ENCODE measurements at regions not wholly inside any gene's neighbourhood (a gene's known extent, or its start where the extent isn't known, plus 50 kb on each side); places are given as distances from the start of the nearest gene placed in this dataset.
A peak's percentile ranks its signal among the peaks of the same experiment; 100 is the strongest.

DNA sequence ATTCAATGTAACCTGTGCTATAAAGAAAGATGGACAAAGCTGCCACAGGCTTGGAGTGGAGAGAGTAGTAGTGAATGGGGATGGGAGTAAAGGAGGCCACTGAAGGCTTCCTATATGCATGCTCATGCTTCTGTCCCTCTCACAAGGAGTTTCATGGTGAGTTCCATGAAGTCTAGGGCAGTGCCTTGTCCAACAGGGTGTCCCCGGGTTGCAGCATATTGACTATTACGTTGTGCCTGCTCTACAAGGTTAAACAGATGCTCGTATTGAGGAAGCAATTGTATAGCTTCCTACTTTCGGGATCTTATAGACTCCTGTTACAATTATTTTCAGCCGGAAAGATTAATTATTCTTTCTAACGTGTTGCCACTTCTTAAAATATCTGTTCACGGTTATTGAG, 129.1 kb upstream of the PIK3R1 start:
- TF ChIP-seq EP300 (IDR thresholded peaks at IDR 0.05) (no peak), CTCF (IDR thresholded peaks at IDR 0.05) (no peak), POLR2A (IDR thresholded peaks at IDR 0.05) (no peak)

DNA sequence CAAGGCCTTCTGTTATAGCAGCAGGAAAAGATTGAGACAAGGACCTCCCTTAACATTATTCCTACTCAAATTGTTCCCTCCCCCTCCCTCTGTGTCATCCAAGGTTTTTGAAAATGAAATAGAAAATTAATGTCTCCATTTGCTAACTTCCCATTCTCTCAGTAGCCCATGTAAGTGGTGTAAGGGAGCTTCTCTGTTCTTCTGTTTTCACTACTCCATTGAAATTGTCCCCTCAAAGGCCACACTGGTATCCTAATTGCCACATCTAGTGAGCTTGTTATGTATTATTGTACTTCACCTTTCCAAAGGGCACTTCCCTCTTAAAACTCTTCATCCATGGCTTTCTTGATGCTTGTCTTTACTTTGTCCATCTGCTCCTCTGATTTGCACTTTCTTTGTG, 131.2 kb upstream of the PIK3R1 start:
- Histone ChIP-seq H3K4me1 (peaks cover 0 to 37% (median 9%) of the 10 kb centered on the region in 4 donors), H3K36me3 (no peaks in the 10 kb centered on the region), H3K27me3 (no peaks in the 10 kb centered on the region), H3K9me3 (no peaks in the 10 kb centered on the region), H3K4me3 (no peak overlapping the region), H3K27ac (no peak overlapping the region)
- DNase-seq (ENCODE audit: low spot score in 2 of 2): no peak
- TF ChIP-seq POLR2A (IDR thresholded peaks at IDR 0.05) (no peak), CTCF (IDR thresholded peaks at IDR 0.05) (no peak), EP300 (IDR thresholded peaks at IDR 0.05) (no peak)

More for the DNA sequence above, 129.1 kb upstream of the PIK3R1 start:
- no peaks in the 10 kb centered on the region for H3K9me3 ChIP-seq
- 57 to 67% methylated on average over 7 of the region's 7 CpGs for WGBS, 2 donors
- H3K4me3 ChIP-seq: no peak overlapping the region
- peaks cover 0 to 37% (median 9%) of the 10 kb centered on the region in 4 donors for H3K4me1 ChIP-seq
- DNase-seq (ENCODE audit: low spot score in 2 of 2): no peak
- no peaks in the 10 kb centered on the region for H3K36me3 ChIP-seq
- H3K27me3 ChIP-seq: no peaks in the 10 kb centered on the region
- H3K27ac ChIP-seq: peak overlapping the region; percentile 21 to 78 (median 60)

DNA sequence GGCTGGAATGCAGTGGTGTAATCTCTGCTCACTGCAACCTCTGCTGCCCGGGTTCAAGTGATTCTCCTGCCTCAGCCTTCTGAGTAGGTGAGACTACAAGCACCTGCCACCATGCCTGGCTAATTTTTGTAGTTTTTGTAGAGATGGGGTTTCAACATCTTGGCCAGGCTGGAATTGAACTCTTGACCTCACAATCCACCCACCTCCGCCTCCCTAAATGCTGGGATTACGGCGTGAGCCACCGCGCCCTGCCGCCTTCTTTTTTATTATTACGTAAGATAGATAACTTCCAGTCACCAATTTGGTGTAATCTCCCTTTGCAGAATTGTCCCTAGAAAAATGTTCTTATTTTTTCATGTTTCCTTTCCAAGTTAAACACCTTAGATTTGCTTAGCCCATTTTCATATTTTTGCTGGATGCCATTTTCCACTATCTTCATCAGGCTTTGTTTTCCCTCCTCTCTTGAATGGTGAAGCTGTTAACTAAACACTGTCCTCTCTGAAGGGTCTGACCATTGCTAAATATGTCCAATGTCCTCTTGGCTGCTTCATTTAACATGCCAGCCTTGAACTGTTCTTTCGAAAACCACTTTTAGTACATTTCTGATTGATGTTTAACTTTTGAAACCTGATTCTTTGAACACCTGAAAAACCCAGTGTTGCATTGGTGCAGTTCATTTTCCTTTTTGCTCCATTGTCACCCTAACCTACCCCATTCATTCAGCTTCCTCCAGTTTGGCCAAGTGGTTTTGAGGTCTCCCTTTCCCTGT, 135.1 kb upstream of the PIK3R1 start:
- H3K27me3 ChIP-seq: no peaks in the 10 kb centered on the region
- TF ChIP-seq EP300 (IDR thresholded peaks at IDR 0.05) (no peak), POLR2A (IDR thresholded peaks at IDR 0.05) (no peak), CTCF (IDR thresholded peaks at IDR 0.05) (no peak)
- H3K9me3 ChIP-seq: no peaks in the 10 kb centered on the region
- H3K36me3 ChIP-seq: no peaks in the 10 kb centered on the region
- no peak overlapping the region for H3K4me3 ChIP-seq
- WGBS, 2 donors: 89 to 96% methylated on average over 9 of the region's 9 CpGs
- H3K27ac ChIP-seq: no peak overlapping the region
- DNase-seq (ENCODE audit: low spot score in 2 of 2): no peak
- H3K4me1 ChIP-seq: peaks cover 0 to 7% (median 0%) of the 10 kb centered on the region in 4 donors

DNA sequence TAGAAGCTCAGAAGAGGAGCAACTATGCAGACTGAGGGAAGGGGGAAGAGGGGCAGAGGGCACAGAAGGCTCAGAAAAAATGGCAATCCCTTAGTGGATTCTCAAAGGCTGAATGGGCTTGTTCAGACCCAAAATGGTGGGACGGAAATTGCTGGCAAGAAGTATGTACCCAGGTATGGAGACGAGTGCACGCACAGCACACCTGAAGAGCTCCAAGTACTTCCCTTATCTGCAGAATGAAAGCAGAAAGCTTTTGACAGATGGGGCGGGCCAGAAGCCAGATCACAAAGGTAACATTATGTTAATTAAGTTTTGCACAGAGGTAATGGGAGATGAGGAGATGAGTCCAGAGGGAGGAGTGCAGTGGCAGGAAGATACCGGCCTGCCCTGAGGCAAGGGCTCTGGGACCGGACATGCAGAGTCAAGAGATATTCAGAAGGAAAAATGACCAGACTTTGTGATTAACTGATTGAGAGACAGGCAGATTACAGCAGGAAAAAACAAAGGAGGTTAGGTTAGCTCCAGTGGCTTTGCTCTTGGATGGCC, 138.1 kb upstream of the PIK3R1 start:
- TF ChIP-seq EP300 (IDR thresholded peaks at IDR 0.05) (no peak), POLR2A (IDR thresholded peaks at IDR 0.05) (no peak), CTCF (IDR thresholded peaks at IDR 0.05) (no peak)
- 85 to 90% methylated on average over 6 of the region's 6 CpGs for WGBS, 2 donors

DNA sequence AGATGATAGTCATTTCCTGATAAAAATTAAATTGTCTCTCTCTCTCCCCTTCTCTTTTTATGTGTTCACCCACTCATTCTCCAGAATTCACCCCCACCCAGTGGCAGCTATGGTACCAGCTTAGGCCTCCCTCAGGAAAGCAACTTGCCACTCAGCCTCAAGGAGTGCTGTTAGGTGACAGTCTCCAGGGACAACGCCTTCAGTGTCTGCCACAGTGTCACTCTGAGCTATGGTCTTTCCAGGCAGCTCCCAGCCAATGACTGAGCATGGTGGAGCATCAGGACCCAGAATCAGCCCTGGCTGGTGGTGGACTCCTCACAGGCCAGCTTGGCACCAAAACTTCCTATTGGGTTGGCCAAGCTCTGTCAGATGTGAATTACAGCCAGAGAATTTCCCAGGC, 140.9 kb upstream of the PIK3R1 start:
- no peaks in the 10 kb centered on the region for H3K9me3 ChIP-seq
- TF ChIP-seq CTCF (IDR thresholded peaks at IDR 0.05) (no peak), EP300 (IDR thresholded peaks at IDR 0.05) (no peak), POLR2A (IDR thresholded peaks at IDR 0.05) (no peak)
- H3K27me3 ChIP-seq: no peaks in the 10 kb centered on the region
- no peak for DNase-seq (ENCODE audit: low spot score in 2 of 2)
- H3K36me3 ChIP-seq: no peaks in the 10 kb centered on the region
- no peak overlapping the region for H3K4me3 ChIP-seq
- no peak overlapping the region for H3K27ac ChIP-seq
- 82 to 83% methylated on average over 1 of the region's 1 CpG for WGBS, 2 donors
- peaks cover 0 to 4% (median 0%) of the 10 kb centered on the region in 4 donors for H3K4me1 ChIP-seq

More for the DNA sequence above, 138.1 kb upstream of the PIK3R1 start:
- H3K27ac ChIP-seq: no peak overlapping the region
- H3K36me3 ChIP-seq: no peaks in the 10 kb centered on the region
- no peaks in the 10 kb centered on the region for H3K27me3 ChIP-seq
- H3K4me1 ChIP-seq: peaks cover 0 to 4% (median 0%) of the 10 kb centered on the region in 4 donors
- H3K4me3 ChIP-seq: no peak overlapping the region
- H3K9me3 ChIP-seq: no peaks in the 10 kb centered on the region
- no peak for DNase-seq (ENCODE audit: low spot score in 2 of 2)

All from tibial nerve (tissue), 4 donors.